ENCODE measurements at regions not wholly inside any gene's neighbourhood (a gene's known extent, or its start where the extent isn't known, plus 50 kb on each side); places are given as distances from the start of the nearest gene placed in this dataset.

DNA sequence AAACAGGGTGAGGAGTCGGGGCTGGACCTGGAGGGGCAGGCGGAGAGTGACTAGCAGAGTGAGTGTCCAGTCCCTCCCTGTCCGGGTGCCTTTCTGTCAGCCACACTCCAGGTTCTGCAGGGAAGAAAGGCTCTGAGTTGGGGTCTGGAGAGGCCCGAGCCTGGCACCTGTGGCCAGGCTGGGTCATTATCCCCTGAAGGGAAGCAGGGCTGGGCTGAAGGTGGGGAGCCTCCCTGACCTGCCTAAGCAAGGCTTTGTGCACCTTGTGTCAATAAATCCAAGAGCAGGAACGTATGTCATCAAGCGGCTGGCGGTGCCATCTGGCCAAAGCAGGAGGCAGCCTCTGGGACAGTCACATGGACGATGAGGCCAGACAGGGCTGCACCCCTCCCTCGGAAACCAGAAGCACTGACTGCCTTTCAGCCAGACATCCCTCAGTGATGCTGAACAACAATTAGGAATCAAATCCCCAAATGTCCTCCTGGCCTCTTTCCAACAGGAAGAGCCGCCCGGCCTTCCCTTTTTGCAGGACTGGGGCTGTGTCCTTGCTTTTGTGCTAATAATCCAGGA, 73.9 kb upstream of the FGF3 start:
- H3K9me3 ChIP-seq: no peaks in the 10 kb centered on the region
- peaks cover 3% of the 10 kb centered on the region for H3K4me1 ChIP-seq
- no peak overlapping the region for H3K4me3 ChIP-seq
- no peaks in the 10 kb centered on the region for H3K36me3 ChIP-seq (ENCODE audit: low read depth, missing control alignments)
- DNase-seq: no peak
- 46 to 70% methylated on average over 4 to 11 of the region's 11 CpGs for WGBS, 2 donors
- H3K27ac ChIP-seq: no peak overlapping the region
- TF ChIP-seq, protein P1, sequence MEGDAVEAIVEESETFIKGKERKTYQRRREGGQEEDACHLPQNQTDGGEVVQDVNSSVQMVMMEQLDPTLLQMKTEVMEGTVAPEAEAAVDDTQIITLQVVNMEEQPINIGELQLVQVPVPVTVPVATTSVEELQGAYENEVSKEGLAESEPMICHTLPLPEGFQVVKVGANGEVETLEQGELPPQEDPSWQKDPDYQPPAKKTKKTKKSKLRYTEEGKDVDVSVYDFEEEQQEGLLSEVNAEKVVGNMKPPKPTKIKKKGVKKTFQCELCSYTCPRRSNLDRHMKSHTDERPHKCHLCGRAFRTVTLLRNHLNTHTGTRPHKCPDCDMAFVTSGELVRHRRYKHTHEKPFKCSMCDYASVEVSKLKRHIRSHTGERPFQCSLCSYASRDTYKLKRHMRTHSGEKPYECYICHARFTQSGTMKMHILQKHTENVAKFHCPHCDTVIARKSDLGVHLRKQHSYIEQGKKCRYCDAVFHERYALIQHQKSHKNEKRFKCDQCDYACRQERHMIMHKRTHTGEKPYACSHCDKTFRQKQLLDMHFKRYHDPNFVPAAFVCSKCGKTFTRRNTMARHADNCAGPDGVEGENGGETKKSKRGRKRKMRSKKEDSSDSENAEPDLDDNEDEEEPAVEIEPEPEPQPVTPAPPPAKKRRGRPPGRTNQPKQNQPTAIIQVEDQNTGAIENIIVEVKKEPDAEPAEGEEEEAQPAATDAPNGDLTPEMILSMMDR (IDR thresholded peaks at IDR 0.05): no peak
- TF ChIP-seq POLR2A (IDR thresholded peaks at IDR 0.05): no peak
- intact Hi-C loops (cut with DNase I; ENCODE audit: low total_unique reads): no loop called here
- no peaks in the 10 kb centered on the region for H3K27me3 ChIP-seq

DNA sequence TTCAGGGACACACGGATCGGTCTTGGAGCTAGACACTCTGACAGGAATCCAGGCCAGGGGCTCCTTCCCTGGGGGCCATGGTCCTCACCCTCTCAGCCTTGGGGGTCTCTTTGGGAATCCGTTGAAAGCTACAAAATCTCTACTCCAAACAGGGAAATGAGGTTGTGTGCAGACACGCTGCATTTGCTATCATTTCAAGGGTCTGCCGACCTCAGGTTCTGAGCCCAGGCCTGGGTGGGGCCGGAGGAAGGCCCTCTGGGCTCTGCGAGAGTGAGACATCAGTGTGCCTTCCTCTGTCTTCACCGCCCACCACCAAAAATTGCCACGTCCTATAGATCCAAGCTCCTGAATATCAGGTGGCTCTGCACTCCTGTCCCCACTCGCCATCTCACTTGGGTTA, 74.4 kb upstream of the FGF3 start:
- H3K27me3 ChIP-seq: no peaks in the 10 kb centered on the region
- intact Hi-C loops (cut with DNase I; ENCODE audit: low total_unique reads): no loop called here

DNA sequence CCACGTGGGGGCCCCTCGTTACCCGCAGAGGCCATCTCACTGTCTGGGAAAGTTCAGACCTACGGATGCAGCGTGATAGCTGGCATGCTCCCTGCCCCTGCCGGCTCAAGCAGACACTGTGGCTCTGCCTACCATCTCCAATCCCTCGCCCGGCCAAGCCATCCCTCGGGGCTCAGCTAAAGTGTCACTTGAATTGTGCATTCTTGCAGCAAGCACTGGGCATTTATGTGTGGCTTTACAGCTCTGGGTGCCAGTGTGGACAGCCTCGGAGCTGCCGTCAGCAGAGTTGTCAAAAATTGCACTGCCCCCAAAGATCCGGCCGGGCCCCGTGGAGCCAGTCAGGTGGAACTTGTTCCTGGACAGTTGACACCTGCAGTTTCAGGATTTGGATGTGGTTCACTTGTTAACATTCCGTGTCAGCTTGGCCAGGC, 75.0 kb upstream of the FGF3 start:
- no peaks in the 10 kb centered on the region for H3K36me3 ChIP-seq (ENCODE audit: low read depth, missing control alignments)
- no peak overlapping the region for H3K4me3 ChIP-seq
- intact Hi-C loops (cut with DNase I; ENCODE audit: low total_unique reads): no loop called here
- peaks cover 3% of the 10 kb centered on the region for H3K4me1 ChIP-seq
- no peaks in the 10 kb centered on the region for H3K9me3 ChIP-seq
- no peaks in the 10 kb centered on the region for H3K27me3 ChIP-seq
- H3K27ac ChIP-seq: no peak overlapping the region
- WGBS, 2 donors: 88 to 92% methylated on average over 15 of the region's 15 CpGs
- no peak for TF ChIP-seq POLR2A (IDR thresholded peaks at IDR 0.05)
- TF ChIP-seq, protein P1 (IDR thresholded peaks at IDR 0.05): no peak
- DNase-seq: no peak

More for the DNA sequence above, 74.4 kb upstream of the FGF3 start:
- Histone ChIP-seq H3K27ac (no peak overlapping the region), H3K36me3 (ENCODE audit: low read depth, missing control alignments) (no peaks in the 10 kb centered on the region), H3K4me1 (peaks cover 3% of the 10 kb centered on the region), H3K4me3 (no peak overlapping the region), H3K9me3 (no peaks in the 10 kb centered on the region)
- WGBS, 2 donors: 67 to 86% methylated on average over 10 of the region's 10 CpGs
- no peak for TF ChIP-seq POLR2A (IDR thresholded peaks at IDR 0.05)
- TF ChIP-seq, protein P1 (IDR thresholded peaks at IDR 0.05): no peak
- DNase-seq: no peak

DNA sequence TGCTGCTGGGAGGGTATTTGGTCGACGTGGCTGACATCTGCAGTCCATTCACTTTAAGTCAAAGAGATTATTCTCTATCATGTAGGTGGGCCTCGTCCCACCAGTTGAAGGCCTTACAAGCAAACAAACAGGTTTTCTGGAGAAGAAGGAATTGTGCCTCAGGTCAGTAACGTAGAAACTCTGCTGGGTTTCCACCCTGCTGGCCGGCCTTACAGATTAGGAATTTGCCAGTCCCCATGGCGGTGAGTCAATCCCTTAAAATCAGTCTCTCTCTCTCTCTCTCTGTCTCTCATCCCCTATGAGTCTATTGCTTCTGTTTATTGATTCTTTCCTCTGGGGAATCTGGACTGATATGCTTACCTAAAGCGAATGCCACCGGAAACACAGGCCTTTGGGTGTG, 75.4 kb upstream of the FGF3 start:
- no peak for DNase-seq
- TF ChIP-seq POLR2A (IDR thresholded peaks at IDR 0.05): no peak
- TF ChIP-seq, protein P1 (IDR thresholded peaks at IDR 0.05): no peak
- intact Hi-C loops (cut with DNase I; ENCODE audit: low total_unique reads): no loop called here
- Histone ChIP-seq H3K4me1 (peaks cover 3% of the 10 kb centered on the region), H3K27me3 (no peaks in the 10 kb centered on the region), H3K27ac (no peak overlapping the region), H3K36me3 (ENCODE audit: low read depth, missing control alignments) (no peaks in the 10 kb centered on the region), H3K4me3 (no peak overlapping the region), H3K9me3 (no peaks in the 10 kb centered on the region)
- 94 to 96% methylated on average over 8 of the region's 8 CpGs for WGBS, 2 donors

DNA sequence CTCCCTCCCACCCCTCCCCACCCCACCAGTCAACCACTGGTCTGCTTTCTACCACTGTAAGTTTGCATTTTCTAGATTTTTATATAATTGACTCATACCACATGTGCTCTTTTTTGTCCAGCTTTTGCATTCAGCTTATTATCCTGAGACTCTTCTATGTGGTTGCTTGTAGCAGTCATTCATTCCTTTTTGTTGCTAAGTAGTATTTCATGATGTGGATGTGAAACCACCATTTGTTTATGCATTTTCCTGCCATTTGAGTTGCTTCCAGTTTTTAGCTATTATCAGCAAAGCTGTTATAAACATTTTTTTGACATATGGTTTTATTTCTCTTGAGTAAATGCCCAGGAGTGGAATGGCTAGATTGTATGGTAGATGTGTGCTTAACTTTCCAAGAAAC, 77.0 kb upstream of the FGF3 start:
- intact Hi-C loops (cut with DNase I; ENCODE audit: low total_unique reads): no loop called here
- Histone ChIP-seq H3K4me1 (peaks cover 3% of the 10 kb centered on the region), H3K9me3 (no peaks in the 10 kb centered on the region), H3K27me3 (no peaks in the 10 kb centered on the region), H3K4me3 (no peak overlapping the region), H3K27ac (no peak overlapping the region), H3K36me3 (ENCODE audit: low read depth, missing control alignments) (no peaks in the 10 kb centered on the region)
- DNase-seq: no peak
- no peak for TF ChIP-seq POLR2A (IDR thresholded peaks at IDR 0.05)
- TF ChIP-seq, protein P1 (IDR thresholded peaks at IDR 0.05): no peak

Measured in testis (tissue), 2 donors.